ENCODE measurements at regions not wholly inside any gene's neighbourhood (a gene's known extent, or its start where the extent isn't known, plus 50 kb on each side); places are given as distances from the start of the nearest gene placed in this dataset.

- TF ChIP-seq, protein P1, sequence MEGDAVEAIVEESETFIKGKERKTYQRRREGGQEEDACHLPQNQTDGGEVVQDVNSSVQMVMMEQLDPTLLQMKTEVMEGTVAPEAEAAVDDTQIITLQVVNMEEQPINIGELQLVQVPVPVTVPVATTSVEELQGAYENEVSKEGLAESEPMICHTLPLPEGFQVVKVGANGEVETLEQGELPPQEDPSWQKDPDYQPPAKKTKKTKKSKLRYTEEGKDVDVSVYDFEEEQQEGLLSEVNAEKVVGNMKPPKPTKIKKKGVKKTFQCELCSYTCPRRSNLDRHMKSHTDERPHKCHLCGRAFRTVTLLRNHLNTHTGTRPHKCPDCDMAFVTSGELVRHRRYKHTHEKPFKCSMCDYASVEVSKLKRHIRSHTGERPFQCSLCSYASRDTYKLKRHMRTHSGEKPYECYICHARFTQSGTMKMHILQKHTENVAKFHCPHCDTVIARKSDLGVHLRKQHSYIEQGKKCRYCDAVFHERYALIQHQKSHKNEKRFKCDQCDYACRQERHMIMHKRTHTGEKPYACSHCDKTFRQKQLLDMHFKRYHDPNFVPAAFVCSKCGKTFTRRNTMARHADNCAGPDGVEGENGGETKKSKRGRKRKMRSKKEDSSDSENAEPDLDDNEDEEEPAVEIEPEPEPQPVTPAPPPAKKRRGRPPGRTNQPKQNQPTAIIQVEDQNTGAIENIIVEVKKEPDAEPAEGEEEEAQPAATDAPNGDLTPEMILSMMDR (conservative IDR thresholded peaks at IDR 0.05; ENCODE audit: low read depth, low read length), result no peak
- no peak for TF ChIP-seq EZH2phosphoT487 (IDR thresholded peaks at IDR 0.05; ENCODE audit: borderline replicate concordance, low read length)
Observed at GRCh38 chr2:200244111-200244510, 62.4 kb upstream of the SPATS2L start.
